GM03348 (cell line): ENCODE measurements at regions not wholly inside any gene's neighbourhood (a gene's known extent, or its start where the extent isn't known, plus 50 kb on each side); places are given as distances from the start of the nearest gene placed in this dataset.
"Not testable (repeated sequence)": the region's sequence is repeated elsewhere in the genome, so short reads cannot be mapped to it uniquely, and the experiment has no call there.

Experiments used
- DNase-seq: peaks from one replicate; pipeline ENCODE4 v3.0.0; 2012; ENCODE audit warnings: low spot score

- DNase-seq, result no peak
Measured at GRCh38 chr5:56659971-56660370, 155.4 kb upstream of the MAP3K1 start.

GRCh38 chr5:56658972-56659371, 156.4 kb upstream of the MAP3K1 start:
- DNase-seq, result no peak

GRCh38 chr5:56656846-56657726, 158.3 kb upstream of the MAP3K1 start:
- DNase-seq, result no peak

- DNase-seq, result no peak
Measured at GRCh38 chr5:56651893-56652292, 163.5 kb upstream of the MAP3K1 start.

GRCh38 chr5:56650386-56650785, 165.0 kb upstream of the MAP3K1 start:
- no peak for DNase-seq

GRCh38 chr5:56649569-56649968, 165.8 kb upstream of the MAP3K1 start:
- DNase-seq, result peak; percentile 67

- no peak for DNase-seq
Measured at GRCh38 chr5:56648460-56649034, 166.8 kb upstream of the MAP3K1 start.

DNA sequence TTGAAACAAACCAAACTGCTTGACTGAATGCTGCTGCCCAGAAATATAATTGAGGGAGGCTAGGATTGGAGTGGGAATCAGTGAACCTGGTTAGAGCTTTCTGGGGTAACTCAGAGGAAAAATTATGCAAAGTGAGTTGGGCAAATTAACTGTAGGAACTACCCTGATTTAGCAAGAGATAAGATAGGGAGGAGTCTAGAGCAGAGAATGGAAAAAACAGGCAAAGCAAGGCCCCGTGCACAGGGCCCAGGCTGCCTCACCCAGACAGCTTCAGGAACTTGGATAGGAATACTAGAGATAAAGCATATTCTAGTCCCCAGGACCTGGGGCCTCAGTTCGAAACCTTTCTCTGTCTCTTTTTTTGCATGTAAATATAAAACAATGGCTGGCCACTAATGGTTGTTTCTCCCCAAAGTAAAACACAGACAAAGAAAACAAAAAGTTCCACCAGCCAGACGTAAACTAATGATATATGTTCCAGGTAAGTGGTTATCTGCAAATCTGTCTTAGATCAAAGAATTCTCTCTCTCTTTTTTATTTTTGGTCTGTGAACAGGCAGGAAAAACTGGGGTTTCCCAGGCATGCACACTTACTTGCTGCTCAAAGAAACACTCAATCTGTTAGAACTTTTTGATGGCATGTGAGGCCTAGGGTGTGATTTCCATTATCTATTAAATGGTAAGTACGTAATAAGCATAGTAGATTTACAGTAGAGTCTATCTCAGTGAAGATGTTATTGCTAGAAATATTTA, 168.1 kb upstream of the MAP3K1 start:
- no peak for DNase-seq

- DNase-seq, result no peak
Measured at GRCh38 chr5:56641635-56642260, 173.6 kb upstream of the MAP3K1 start.

GRCh38 chr5:56640763-56641406, 174.5 kb upstream of the MAP3K1 start:
- no peak for DNase-seq

- no peak for DNase-seq
Measured at GRCh38 chr5:56639476-56639875, 175.9 kb upstream of the MAP3K1 start.

- DNase-seq, result no peak
Measured at GRCh38 chr5:56638768-56639238, 176.5 kb upstream of the MAP3K1 start.

GRCh38 chr5:56638061-56638621, 177.2 kb upstream of the MAP3K1 start:
- no peak for DNase-seq

GRCh38 chr5:56637321-56637920, 177.9 kb upstream of the MAP3K1 start:
- peak; percentile 31 for DNase-seq

GRCh38 chr5:56633950-56634349, 181.4 kb upstream of the MAP3K1 start:
- no peak for DNase-seq

GRCh38 chr5:56632939-56633338, 182.4 kb upstream of the MAP3K1 start:
- no peak for DNase-seq

DNA sequence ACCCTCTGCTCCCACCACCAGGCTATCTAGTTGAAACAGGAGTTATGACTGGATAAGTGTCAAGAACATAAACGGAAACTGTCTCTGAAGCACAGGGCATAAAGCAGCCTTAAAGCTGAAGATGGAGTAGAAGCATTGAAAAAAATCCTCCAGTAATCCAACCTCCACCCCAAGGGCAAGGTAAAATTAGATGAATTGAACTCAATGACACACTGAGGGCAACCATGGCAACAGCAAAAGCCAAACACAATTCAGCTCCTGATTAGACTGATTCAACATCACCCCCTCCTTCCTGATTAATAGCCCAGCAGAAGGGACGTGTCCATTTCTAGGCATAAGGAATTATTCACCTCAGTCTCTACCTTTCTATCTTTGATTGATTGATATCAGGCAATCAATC, 183.2 kb upstream of the MAP3K1 start:
- no peak for DNase-seq

DNA sequence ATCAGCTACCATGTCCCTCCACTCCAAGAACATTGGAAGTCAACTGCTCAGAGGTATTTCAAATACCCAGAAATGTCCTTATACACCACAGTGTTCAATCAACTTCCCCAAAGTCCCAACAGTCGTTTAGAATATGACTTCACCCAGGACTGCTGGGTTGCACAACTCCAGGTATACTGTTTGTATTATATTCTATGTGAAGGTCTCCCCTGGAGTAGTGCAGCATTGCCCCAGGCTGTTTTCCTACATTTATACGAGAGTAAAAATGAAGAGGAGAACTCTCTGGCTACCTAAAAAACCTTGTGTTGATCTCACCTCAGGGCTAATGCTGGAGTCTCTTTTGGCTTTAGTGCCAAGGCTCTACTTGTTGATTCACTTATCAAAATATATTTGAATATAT, 183.6 kb upstream of the MAP3K1 start:
- no peak for DNase-seq

GRCh38 chr5:56628616-56629015, 186.7 kb upstream of the MAP3K1 start:
- not testable (repeated sequence) for DNase-seq

DNA sequence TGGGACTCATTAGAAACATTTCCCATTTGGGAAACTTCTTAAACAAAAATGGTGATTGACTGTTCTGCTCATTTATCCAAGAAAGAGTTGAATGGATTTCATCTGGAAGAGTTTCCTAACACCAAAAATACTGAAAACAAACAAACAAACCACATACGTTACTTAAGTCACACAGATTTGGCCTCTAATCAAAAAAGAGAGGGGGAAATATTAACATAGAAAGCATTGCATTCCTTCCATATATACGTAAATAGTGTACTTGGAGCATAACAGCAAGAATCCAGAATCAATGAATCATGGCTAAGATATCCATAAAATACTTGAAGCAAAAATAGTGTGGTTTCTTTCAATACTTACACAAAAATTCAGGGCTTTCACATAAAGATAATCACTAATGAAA, 189.8 kb upstream of the MAP3K1 start:
- peak; percentile 52 for DNase-seq

DNA sequence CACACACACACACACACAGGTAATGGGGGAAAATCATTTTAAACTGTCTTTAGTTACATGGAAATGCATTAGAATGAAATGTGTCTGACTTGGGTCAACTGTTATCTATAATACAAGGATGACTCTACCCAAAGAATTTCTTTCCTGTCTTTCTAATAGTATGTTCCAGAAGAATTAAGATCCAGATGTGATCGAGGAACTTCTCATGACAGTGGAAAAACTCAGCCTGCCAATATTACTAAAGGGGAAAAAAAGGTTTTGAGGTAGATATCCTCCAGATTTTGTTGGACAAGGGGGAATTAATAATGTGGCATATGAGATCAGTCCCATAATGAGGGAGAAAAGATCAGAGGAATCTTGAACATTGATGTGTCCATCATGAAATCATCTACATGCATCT, 190.6 kb upstream of the MAP3K1 start:
- no peak for DNase-seq
